GM12865 (cell line): ENCODE measurements at regions not wholly inside any gene's neighbourhood (a gene's known extent, or its start where the extent isn't known, plus 50 kb on each side); places are given as distances from the start of the nearest gene placed in this dataset.

Experiments
- DNase-seq: peaks from one replicate; pipeline ENCODE4 v3.0.0; 2010; ENCODE audit warnings: low read depth
- H3K4me3 ChIP-seq: 2 replicates; pipeline ENCODE4 v1.5.1; 2011; ENCODE audit warnings: mild to moderate bottlenecking, low read depth, low read length, control low read depth
- TF ChIP-seq, protein P1 (sequence below): IDR thresholded peaks from 2 replicates; pipeline ENCODE4 v1.5.1; 2011; ENCODE audit warnings: low read length, control low read depth, low read depth, inconsistent platforms; ENCODE audit not compliant: insufficient read depth; ENCODE audit errors: missing control alignments

- no peak for DNase-seq
- H3K4me3 ChIP-seq, result no peak overlapping the region
- TF ChIP-seq, protein P1, sequence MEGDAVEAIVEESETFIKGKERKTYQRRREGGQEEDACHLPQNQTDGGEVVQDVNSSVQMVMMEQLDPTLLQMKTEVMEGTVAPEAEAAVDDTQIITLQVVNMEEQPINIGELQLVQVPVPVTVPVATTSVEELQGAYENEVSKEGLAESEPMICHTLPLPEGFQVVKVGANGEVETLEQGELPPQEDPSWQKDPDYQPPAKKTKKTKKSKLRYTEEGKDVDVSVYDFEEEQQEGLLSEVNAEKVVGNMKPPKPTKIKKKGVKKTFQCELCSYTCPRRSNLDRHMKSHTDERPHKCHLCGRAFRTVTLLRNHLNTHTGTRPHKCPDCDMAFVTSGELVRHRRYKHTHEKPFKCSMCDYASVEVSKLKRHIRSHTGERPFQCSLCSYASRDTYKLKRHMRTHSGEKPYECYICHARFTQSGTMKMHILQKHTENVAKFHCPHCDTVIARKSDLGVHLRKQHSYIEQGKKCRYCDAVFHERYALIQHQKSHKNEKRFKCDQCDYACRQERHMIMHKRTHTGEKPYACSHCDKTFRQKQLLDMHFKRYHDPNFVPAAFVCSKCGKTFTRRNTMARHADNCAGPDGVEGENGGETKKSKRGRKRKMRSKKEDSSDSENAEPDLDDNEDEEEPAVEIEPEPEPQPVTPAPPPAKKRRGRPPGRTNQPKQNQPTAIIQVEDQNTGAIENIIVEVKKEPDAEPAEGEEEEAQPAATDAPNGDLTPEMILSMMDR, result no peak
These were observed 88.1 kb upstream of the STMND1 start for GRCh38 chr6:17013701-17014100.

- TF ChIP-seq, protein P1, result no peak
- no peak for DNase-seq
- H3K4me3 ChIP-seq, result no peak overlapping the region
These were observed 89.2 kb upstream of the STMND1 start for GRCh38 chr6:17012421-17013225.

- TF ChIP-seq, protein P1, result no peak
- H3K4me3 ChIP-seq, result no peak overlapping the region
- no peak for DNase-seq
These were observed 89.9 kb upstream of the STMND1 start for GRCh38 chr6:17011985-17012384.

- no peak for DNase-seq
- TF ChIP-seq, protein P1, result no peak
- H3K4me3 ChIP-seq, result no peak overlapping the region
These were observed 94.1 kb upstream of the STMND1 start for GRCh38 chr6:17007749-17008148.

DNA sequence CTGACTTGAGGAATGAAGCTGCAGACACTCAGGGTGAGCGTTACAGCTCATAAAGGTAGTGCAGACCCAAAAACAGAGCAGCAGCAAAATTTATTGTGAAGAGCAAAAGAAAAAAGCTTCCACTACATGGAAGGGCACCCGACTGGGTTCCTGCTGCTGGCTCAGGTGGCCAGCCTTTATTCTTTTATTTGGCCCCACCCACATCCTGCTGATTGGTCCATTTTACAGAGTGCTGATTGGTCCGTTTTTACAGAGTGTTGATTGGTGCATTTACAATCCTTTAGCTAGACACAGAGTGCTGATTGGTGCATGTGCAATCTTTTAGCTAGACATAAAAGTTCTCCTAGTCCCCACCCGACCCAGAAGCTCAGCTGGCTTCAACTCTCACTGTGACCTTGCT, 95.3 kb upstream of the STMND1 start:
- H3K4me3 ChIP-seq, result no peak overlapping the region
- TF ChIP-seq, protein P1, result no peak
- no peak for DNase-seq

GRCh38 chr6:17004269-17004668, 97.6 kb upstream of the STMND1 start:
- H3K4me3 ChIP-seq, result no peak overlapping the region
- no peak for DNase-seq
- TF ChIP-seq, protein P1, result no peak

- no peak overlapping the region for H3K4me3 ChIP-seq
- TF ChIP-seq, protein P1, result no peak
- DNase-seq, result no peak
These were observed 99.7 kb upstream of the STMND1 start for GRCh38 chr6:17002123-17002522.
